H1 (cell line): ENCODE measurements at regions not wholly inside any gene's neighbourhood (a gene's known extent, or its start where the extent isn't known, plus 50 kb on each side); places are given as distances from the start of the nearest gene placed in this dataset.

Experiments used
- BACH1 ChIP-seq: IDR thresholded peaks from 2 replicates; pipeline ENCODE4 v1.6.1; 2012; ENCODE audit warnings: low read length, improper control_type of control experiment
- CEBPB ChIP-seq: IDR thresholded peaks from 2 replicates; pipeline ENCODE4 v1.6.1; 2012; ENCODE audit warnings: low read depth, low read length
- KDM4A ChIP-seq: IDR thresholded peaks from one replicate; pipeline ENCODE4 v1.7.1; 2012; ENCODE audit warnings: low read depth, mild to moderate bottlenecking, moderate library complexity, low read length, inconsistent platforms; ENCODE audit not compliant: severe bottlenecking
- MAX ChIP-seq: IDR thresholded peaks from 2 replicates; pipeline ENCODE4 v1.6.1; 2012; ENCODE audit warnings: inconsistent platforms
- POU5F1 ChIP-seq: IDR thresholded peaks from 2 replicates; pipeline ENCODE4 v1.6.1; 2011; ENCODE audit warnings: low read depth, mild to moderate bottlenecking, low read length, moderate library complexity
- RAD21 ChIP-seq, 2 experiments: IDR thresholded peaks in 1 of 2; conservative IDR thresholded peaks in 1 of 2; 2 replicates each; pipeline ENCODE4 v1.6.1; 2011; ENCODE audit warnings: low read depth in 2 of 2, low read length in 2 of 2, improper control_type of control experiment in 1 of 2, inconsistent platforms in 1 of 2, mild to moderate bottlenecking in 1 of 2, moderate library complexity in 1 of 2
- SIX5 ChIP-seq: IDR thresholded peaks from 2 replicates; pipeline ENCODE4 v1.6.1; 2011; ENCODE audit warnings: mild to moderate bottlenecking, low read depth, low read length
- TBP ChIP-seq: IDR thresholded peaks from 2 replicates; pipeline ENCODE4 v1.6.1; 2011; ENCODE audit warnings: low read depth, low read length, improper control_type of control experiment

- no peak for TF ChIP-seq KDM4A
- no peak for TF ChIP-seq RAD21 (IDR thresholded peaks at IDR 0.05 in 1 of 2, conservative IDR thresholded peaks at IDR 0.05 in 1 of 2; ENCODE audit: low read depth in 2 of 2, low read length in 2 of 2)
- TF ChIP-seq TBP = no peak
- no peak for TF ChIP-seq SIX5
- TF ChIP-seq MAX = no peak
- TF ChIP-seq POU5F1 = no peak
- no peak for TF ChIP-seq BACH1
- TF ChIP-seq CEBPB = no peak
These were observed 139.9 kb upstream of the SLC22A23 start (continued) for GRCh38 chr6:3596766-3597165.
